CD14-positive monocyte (primary cell): ENCODE measurements at regions not wholly inside any gene's neighbourhood (a gene's known extent, or its start where the extent isn't known, plus 50 kb on each side); places are given as distances from the start of the nearest gene placed in this dataset.

Source experiments
- DNase-seq, 3 donors: peaks; one replicate each; pipeline ENCODE4 v3.0.0-alpha.2; 2011 to 2022
- H2AFZ ChIP-seq: 2 replicates; pipeline ENCODE4 v1.6.0; 2012; ENCODE audit warnings: mild to moderate bottlenecking, low read depth, low read length, inconsistent platforms; ENCODE audit not compliant: insufficient read depth, poor library complexity, severe bottlenecking
- H3K27ac ChIP-seq, 2 donors: 1 replicate in 1 of 2; 2 replicates in 1 of 2; pipeline ENCODE4 v1.5.1; 2012 to 2013; ENCODE audit warnings: low read length in 2 of 2, control low read depth in 1 of 2, inconsistent platforms in 1 of 2, low read depth in 1 of 2, mild to moderate bottlenecking in 1 of 2
- H3K27me3 ChIP-seq, 2 donors: one replicate each; pipeline versions ENCODE4 v1.6.0 to v1.6.1; 2011 to 2013; ENCODE audit warnings: low read length in 2 of 2; ENCODE audit not compliant: control insufficient read depth in 2 of 2, insufficient read depth in 2 of 2
- H3K36me3 ChIP-seq, 2 donors: replicated peaks in 1 of 2; 1 replicate in 1 of 2; 2 replicates in 1 of 2; pipeline versions ENCODE4 v1.5.1 to v1.6.1; 2012 to 2013; ENCODE audit warnings: low read length in 2 of 2, control low read depth in 1 of 2, inconsistent platforms in 1 of 2, mild to moderate bottlenecking in 1 of 2; ENCODE audit not compliant: insufficient read depth in 2 of 2, control insufficient read depth in 1 of 2
- H3K4me1 ChIP-seq, 2 donors: 1 replicate in 1 of 2; 2 replicates in 1 of 2; pipeline versions ENCODE4 v1.5.1 to v1.6.1; 2012 to 2013; ENCODE audit warnings: low read length in 2 of 2, control low read depth in 1 of 2, inconsistent platforms in 1 of 2, mild to moderate bottlenecking in 1 of 2, moderate library complexity in 1 of 2; ENCODE audit not compliant: insufficient read depth in 2 of 2, control insufficient read depth in 1 of 2
- H3K4me2 ChIP-seq: replicated peaks from 2 replicates; pipeline ENCODE3; 2012; ENCODE audit warnings: low read length, moderate library complexity, mild to moderate bottlenecking; ENCODE audit not compliant: poor library complexity, severe bottlenecking; ENCODE audit errors: extremely low read depth
- H3K4me3 ChIP-seq, 3 experiments: fragments of 200-600 bp in 1 of 3; sonication (generic) in 1 of 3; replicated peaks in 1 of 3; 1 replicate in 2 of 3; 2 replicates in 1 of 3; pipeline ENCODE4 v1.5.1; 2011 to 2013; ENCODE audit warnings: low read length in 3 of 3, mild to moderate bottlenecking in 3 of 3, control low read depth in 2 of 3, low read depth in 2 of 3, inconsistent platforms in 1 of 3, moderate library complexity in 1 of 3
- H3K79me2 ChIP-seq: 2 replicates; pipeline ENCODE4 v1.6.0; 2012; ENCODE audit warnings: mild to moderate bottlenecking, control low read depth, inconsistent platforms, low read length, moderate library complexity; ENCODE audit not compliant: insufficient read depth
- H3K9ac ChIP-seq: 2 replicates; pipeline ENCODE4 v1.6.0; 2017; ENCODE audit warnings: low read length, mild to moderate bottlenecking; ENCODE audit not compliant: insufficient read depth, poor library complexity, severe bottlenecking
- H3K9me3 ChIP-seq, 2 donors: replicated peaks in 1 of 2; 1 replicate in 1 of 2; 2 replicates in 1 of 2; pipeline versions ENCODE4 v1.5.1 to v1.6.1; 2012 to 2013; ENCODE audit warnings: low read length in 2 of 2, control low read depth in 1 of 2; ENCODE audit not compliant: control insufficient read depth in 1 of 2, insufficient read depth in 1 of 2
- H4K20me1 ChIP-seq: 2 replicates; pipeline ENCODE4 v1.6.0; 2012; ENCODE audit warnings: mild to moderate bottlenecking, low read length, control low read depth, moderate library complexity; ENCODE audit not compliant: insufficient read depth
- H3K27ac Mint-ChIP-seq, 7 donors: one replicate each; pipeline ENCODE4 v1.8.0; 2020; ENCODE audit warnings: mild to moderate bottlenecking in 7 of 7, mixed read lengths in 7 of 7, moderate library complexity in 6 of 7, inconsistent platforms in 2 of 7
- H3K27me3 Mint-ChIP-seq, 3 donors: one replicate each; pipeline ENCODE4 v1.8.0; 2021 to 2022; ENCODE audit warnings: low read depth in 3 of 3, mild to moderate bottlenecking in 3 of 3, mixed read lengths in 3 of 3, moderate library complexity in 3 of 3, inconsistent platforms in 1 of 3
- H3K36me3 Mint-ChIP-seq, 2 donors: one replicate each; pipeline ENCODE4 v1.8.0; 2020; ENCODE audit warnings: mixed read lengths in 2 of 2, inconsistent platforms in 1 of 2, mild to moderate bottlenecking in 1 of 2
- H3K4me1 Mint-ChIP-seq: one replicate; pipeline ENCODE4 v1.8.0; 2020; ENCODE audit warnings: mild to moderate bottlenecking, mixed read lengths
- H3K4me3 Mint-ChIP-seq, 2 donors: one replicate each; pipeline ENCODE4 v1.8.0; 2020; ENCODE audit warnings: mild to moderate bottlenecking in 2 of 2, mixed read lengths in 2 of 2, moderate library complexity in 1 of 2
- H3K9me3 Mint-ChIP-seq, 7 donors: one replicate each; pipeline ENCODE4 v1.8.0; 2020 to 2022; ENCODE audit warnings: mixed read lengths in 7 of 7, mild to moderate bottlenecking in 6 of 7, moderate library complexity in 6 of 7, inconsistent platforms in 2 of 7
- intact Hi-C, 2 donors: fragments of 100-400 bp; cut with micrococcal nuclease; formaldehyde crosslinking; loops; one replicate each; pipeline versions ENCODE4 v1.15.0 to v1.15.1; 2023
- TF ChIP-seq, protein P1 (sequence below): fragments of 200-600 bp; IDR thresholded peaks from one replicate; pipeline ENCODE4 v1.8.0; 2022; ENCODE audit warnings: antibody characterized with exemption, mild to moderate bottlenecking

GRCh38 chrY:13053501-13053900 lies 148.8 kb downstream of the DDX3Y start:
- Histone ChIP-seq H3K36me3 (no peaks in the 10 kb centered on the region), H3K4me1 (no peaks in the 10 kb centered on the region), H4K20me1 (no peaks in the 10 kb centered on the region), H3K27ac (no peak overlapping the region), H3K4me3 (no peak overlapping the region), H3K9me3 (no peaks in the 10 kb centered on the region), H2AFZ (no peak overlapping the region), H3K9ac (no peak overlapping the region), H3K27me3 (no peaks in the 10 kb centered on the region), H3K4me2 (no peak overlapping the region), H3K79me2 (no peaks in the 10 kb centered on the region)
- intact Hi-C loops, result no loop called here
- H3K9me3 Mint-ChIP-seq, result peaks cover 0 to 5% (median 0%) of the 10 kb centered on the region in 7 donors
- no peaks in the 10 kb centered on the region for H3K27me3 Mint-ChIP-seq
- H3K27ac Mint-ChIP-seq, result no peak overlapping the region
- TF ChIP-seq, protein P1, sequence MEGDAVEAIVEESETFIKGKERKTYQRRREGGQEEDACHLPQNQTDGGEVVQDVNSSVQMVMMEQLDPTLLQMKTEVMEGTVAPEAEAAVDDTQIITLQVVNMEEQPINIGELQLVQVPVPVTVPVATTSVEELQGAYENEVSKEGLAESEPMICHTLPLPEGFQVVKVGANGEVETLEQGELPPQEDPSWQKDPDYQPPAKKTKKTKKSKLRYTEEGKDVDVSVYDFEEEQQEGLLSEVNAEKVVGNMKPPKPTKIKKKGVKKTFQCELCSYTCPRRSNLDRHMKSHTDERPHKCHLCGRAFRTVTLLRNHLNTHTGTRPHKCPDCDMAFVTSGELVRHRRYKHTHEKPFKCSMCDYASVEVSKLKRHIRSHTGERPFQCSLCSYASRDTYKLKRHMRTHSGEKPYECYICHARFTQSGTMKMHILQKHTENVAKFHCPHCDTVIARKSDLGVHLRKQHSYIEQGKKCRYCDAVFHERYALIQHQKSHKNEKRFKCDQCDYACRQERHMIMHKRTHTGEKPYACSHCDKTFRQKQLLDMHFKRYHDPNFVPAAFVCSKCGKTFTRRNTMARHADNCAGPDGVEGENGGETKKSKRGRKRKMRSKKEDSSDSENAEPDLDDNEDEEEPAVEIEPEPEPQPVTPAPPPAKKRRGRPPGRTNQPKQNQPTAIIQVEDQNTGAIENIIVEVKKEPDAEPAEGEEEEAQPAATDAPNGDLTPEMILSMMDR, result no peak
- DNase-seq, result no peak
- no peaks in the 10 kb centered on the region for H3K36me3 Mint-ChIP-seq
- H3K4me1 Mint-ChIP-seq, result no peaks in the 10 kb centered on the region
- H3K4me3 Mint-ChIP-seq, result no peak overlapping the region

DNA sequence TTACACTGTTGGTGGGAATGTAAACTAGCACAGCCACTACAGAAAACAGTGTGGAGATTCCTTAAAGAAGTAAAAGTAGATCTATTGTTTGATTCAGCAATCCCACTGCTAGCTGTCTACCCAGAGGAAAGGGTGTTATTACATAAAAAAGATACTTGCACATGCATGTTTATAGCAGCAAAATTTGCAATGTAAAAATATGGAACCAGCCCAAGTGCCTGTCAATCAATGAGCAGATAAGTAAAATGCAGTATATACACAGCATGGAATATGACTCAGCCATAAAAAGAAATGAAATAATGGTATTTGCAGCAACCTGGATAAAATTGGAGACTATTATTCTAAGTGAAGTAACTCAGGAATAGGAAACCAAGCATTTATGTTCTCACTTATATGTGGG lies 161.7 kb downstream of the DDX3Y start:
- no peaks in the 10 kb centered on the region for H3K9me3 ChIP-seq
- no peaks in the 10 kb centered on the region for H3K27me3 Mint-ChIP-seq
- TF ChIP-seq, protein P1, result no peak
- H3K27ac ChIP-seq, result no peak overlapping the region
- no peaks in the 10 kb centered on the region for H3K4me1 Mint-ChIP-seq
- H3K27ac Mint-ChIP-seq, result no peak overlapping the region
- H3K4me3 ChIP-seq, result no peak overlapping the region
- H3K4me1 ChIP-seq, result no peaks in the 10 kb centered on the region
- H3K36me3 ChIP-seq, result no peaks in the 10 kb centered on the region
- H3K79me2 ChIP-seq, result no peaks in the 10 kb centered on the region
- no peaks in the 10 kb centered on the region for H4K20me1 ChIP-seq
- no peak overlapping the region for H3K4me3 Mint-ChIP-seq
- DNase-seq, result no peak
- no peak overlapping the region for H3K9ac ChIP-seq
- no peaks in the 10 kb centered on the region for H3K27me3 ChIP-seq
- no peak overlapping the region for H3K4me2 ChIP-seq
- no peaks in the 10 kb centered on the region for H3K36me3 Mint-ChIP-seq
- H3K9me3 Mint-ChIP-seq, result peaks cover 0 to 3% (median 0%) of the 10 kb centered on the region in 7 donors
- H2AFZ ChIP-seq, result no peak overlapping the region
- intact Hi-C loops, result no loop called here
